ENCODE measurements at regions not wholly inside any gene's neighbourhood (a gene's known extent, or its start where the extent isn't known, plus 50 kb on each side); places are given as distances from the start of the nearest gene placed in this dataset.

GRCh38 chr13:83184819-83185218, 697.5 kb downstream of the SLITRK1 start (continued):
- TF ChIP-seq CTCF (IDR thresholded peaks at IDR 0.05; ENCODE audit: low read depth, low read length, missing input control), result no peak

GRCh38 chr13:83184150-83184475, 698.2 kb downstream of the SLITRK1 start:
- no peak overlapping the region for H3K4me3 ChIP-seq (ENCODE audit: low read depth in 1 of 3, low read length in 3 of 3)
- H3K36me3 ChIP-seq (ENCODE audit: control insufficient read depth in 4 of 4, insufficient read depth in 3 of 4, low read depth in 1 of 4, low read length in 3 of 4), result no peaks in the 10 kb centered on the region
- H3K27me3 ChIP-seq (ENCODE audit: control insufficient read depth in 4 of 4, insufficient read depth in 4 of 4, low read length in 3 of 4), result no peaks in the 10 kb centered on the region
- no peak for DNase-seq (ENCODE audit: low spot score)
- H3K27ac ChIP-seq (ENCODE audit: low read depth in 1 of 2, low read length in 2 of 2), result no peak overlapping the region
- H3K4me1 ChIP-seq (ENCODE audit: control insufficient read depth in 4 of 4, insufficient read depth in 4 of 4, low read length in 3 of 4), result no peaks in the 10 kb centered on the region
- peaks cover 0 to 5% (median 2%) of the 10 kb centered on the region in 4 donors for H3K9me3 ChIP-seq (ENCODE audit: control insufficient read depth in 4 of 4, low read length in 3 of 4)
- no peak overlapping the region for H3K9ac ChIP-seq (ENCODE audit: low read depth in 1 of 2, low read length in 2 of 2)
- WGBS, result 91% methylated on average over 11 of the region's 11 CpGs
- TF ChIP-seq, protein P1, sequence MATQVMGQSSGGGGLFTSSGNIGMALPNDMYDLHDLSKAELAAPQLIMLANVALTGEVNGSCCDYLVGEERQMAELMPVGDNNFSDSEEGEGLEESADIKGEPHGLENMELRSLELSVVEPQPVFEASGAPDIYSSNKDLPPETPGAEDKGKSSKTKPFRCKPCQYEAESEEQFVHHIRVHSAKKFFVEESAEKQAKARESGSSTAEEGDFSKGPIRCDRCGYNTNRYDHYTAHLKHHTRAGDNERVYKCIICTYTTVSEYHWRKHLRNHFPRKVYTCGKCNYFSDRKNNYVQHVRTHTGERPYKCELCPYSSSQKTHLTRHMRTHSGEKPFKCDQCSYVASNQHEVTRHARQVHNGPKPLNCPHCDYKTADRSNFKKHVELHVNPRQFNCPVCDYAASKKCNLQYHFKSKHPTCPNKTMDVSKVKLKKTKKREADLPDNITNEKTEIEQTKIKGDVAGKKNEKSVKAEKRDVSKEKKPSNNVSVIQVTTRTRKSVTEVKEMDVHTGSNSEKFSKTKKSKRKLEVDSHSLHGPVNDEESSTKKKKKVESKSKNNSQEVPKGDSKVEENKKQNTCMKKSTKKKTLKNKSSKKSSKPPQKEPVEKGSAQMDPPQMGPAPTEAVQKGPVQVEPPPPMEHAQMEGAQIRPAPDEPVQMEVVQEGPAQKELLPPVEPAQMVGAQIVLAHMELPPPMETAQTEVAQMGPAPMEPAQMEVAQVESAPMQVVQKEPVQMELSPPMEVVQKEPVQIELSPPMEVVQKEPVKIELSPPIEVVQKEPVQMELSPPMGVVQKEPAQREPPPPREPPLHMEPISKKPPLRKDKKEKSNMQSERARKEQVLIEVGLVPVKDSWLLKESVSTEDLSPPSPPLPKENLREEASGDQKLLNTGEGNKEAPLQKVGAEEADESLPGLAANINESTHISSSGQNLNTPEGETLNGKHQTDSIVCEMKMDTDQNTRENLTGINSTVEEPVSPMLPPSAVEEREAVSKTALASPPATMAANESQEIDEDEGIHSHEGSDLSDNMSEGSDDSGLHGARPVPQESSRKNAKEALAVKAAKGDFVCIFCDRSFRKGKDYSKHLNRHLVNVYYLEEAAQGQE (IDR thresholded peaks at IDR 0.05), result no peak
- TF ChIP-seq FOXA1 (IDR thresholded peaks at IDR 0.05) (no peak), NR2F2 (IDR thresholded peaks at IDR 0.05) (no peak), FOXA2 (IDR thresholded peaks at IDR 0.05) (no peak), EGR1 (IDR thresholded peaks at IDR 0.05; ENCODE audit: low read depth in 2 of 2) (no peak), RAD21 (IDR thresholded peaks at IDR 0.05) (no peak)

- Histone ChIP-seq H3K27ac (ENCODE audit: low read depth in 1 of 2, low read length in 2 of 2) (no peak overlapping the region), H3K27me3 (ENCODE audit: control insufficient read depth in 4 of 4, insufficient read depth in 4 of 4, low read length in 3 of 4) (no peaks in the 10 kb centered on the region), H3K9ac (ENCODE audit: low read depth in 1 of 2, low read length in 2 of 2) (no peak overlapping the region), H3K9me3 (ENCODE audit: control insufficient read depth in 4 of 4, low read length in 3 of 4) (peaks cover 0 to 5% (median 2%) of the 10 kb centered on the region in 4 donors), H3K4me3 (ENCODE audit: low read depth in 1 of 3, low read length in 3 of 3) (no peak overlapping the region), H3K36me3 (ENCODE audit: control insufficient read depth in 4 of 4, insufficient read depth in 3 of 4, low read depth in 1 of 4, low read length in 3 of 4) (no peaks in the 10 kb centered on the region), H3K4me1 (ENCODE audit: control insufficient read depth in 4 of 4, insufficient read depth in 4 of 4, low read length in 3 of 4) (no peaks in the 10 kb centered on the region)
- no peak for DNase-seq (ENCODE audit: low spot score)
- TF ChIP-seq TAF1 (conservative IDR thresholded peaks at IDR 0.05), result no peak
- TF ChIP-seq FOXA2 (IDR thresholded peaks at IDR 0.05), result no peak
- TF ChIP-seq, protein P2, sequence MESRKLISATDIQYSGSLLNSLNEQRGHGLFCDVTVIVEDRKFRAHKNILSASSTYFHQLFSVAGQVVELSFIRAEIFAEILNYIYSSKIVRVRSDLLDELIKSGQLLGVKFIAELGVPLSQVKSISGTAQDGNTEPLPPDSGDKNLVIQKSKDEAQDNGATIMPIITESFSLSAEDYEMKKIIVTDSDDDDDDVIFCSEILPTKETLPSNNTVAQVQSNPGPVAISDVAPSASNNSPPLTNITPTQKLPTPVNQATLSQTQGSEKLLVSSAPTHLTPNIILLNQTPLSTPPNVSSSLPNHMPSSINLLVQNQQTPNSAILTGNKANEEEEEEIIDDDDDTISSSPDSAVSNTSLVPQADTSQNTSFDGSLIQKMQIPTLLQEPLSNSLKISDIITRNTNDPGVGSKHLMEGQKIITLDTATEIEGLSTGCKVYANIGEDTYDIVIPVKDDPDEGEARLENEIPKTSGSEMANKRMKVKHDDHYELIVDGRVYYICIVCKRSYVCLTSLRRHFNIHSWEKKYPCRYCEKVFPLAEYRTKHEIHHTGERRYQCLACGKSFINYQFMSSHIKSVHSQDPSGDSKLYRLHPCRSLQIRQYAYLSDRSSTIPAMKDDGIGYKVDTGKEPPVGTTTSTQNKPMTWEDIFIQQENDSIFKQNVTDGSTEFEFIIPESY (IDR thresholded peaks at IDR 0.05), result no peak
- TF ChIP-seq HNF4A (conservative IDR thresholded peaks at IDR 0.05), result no peak
- no peak for TF ChIP-seq SP1 (IDR thresholded peaks at IDR 0.05)
- TF ChIP-seq FOXA1 (IDR thresholded peaks at IDR 0.05), result no peak
- no peak for TF ChIP-seq HNF4G (IDR thresholded peaks at IDR 0.05)
- no peak for TF ChIP-seq RXRA (IDR thresholded peaks at IDR 0.05)
- no peak for TF ChIP-seq ATF3 (IDR thresholded peaks at IDR 0.05)
- TF ChIP-seq EGR1 (IDR thresholded peaks at IDR 0.05; ENCODE audit: low read depth in 2 of 2), result no peak
- TF ChIP-seq RAD21 (IDR thresholded peaks at IDR 0.05), result no peak
- no peak for TF ChIP-seq GABPA (IDR thresholded peaks at IDR 0.05 in 1 of 2, conservative IDR thresholded peaks at IDR 0.05 in 1 of 2)
- no peak for TF ChIP-seq NR2F2 (IDR thresholded peaks at IDR 0.05)
- TF ChIP-seq, protein P3, sequence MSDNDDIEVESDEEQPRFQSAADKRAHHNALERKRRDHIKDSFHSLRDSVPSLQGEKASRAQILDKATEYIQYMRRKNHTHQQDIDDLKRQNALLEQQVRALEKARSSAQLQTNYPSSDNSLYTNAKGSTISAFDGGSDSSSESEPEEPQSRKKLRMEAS (IDR thresholded peaks at IDR 0.05), result no peak
- TF ChIP-seq, protein P1 (IDR thresholded peaks at IDR 0.05), result no peak
- 83% methylated on average over 14 of the region's 14 CpGs for WGBS
These were observed 698.7 kb downstream of the SLITRK1 start for GRCh38 chr13:83183439-83184149.
